PC-9 (cell line): ENCODE measurements at regions not wholly inside any gene's neighbourhood (a gene's known extent, or its start where the extent isn't known, plus 50 kb on each side); places are given as distances from the start of the nearest gene placed in this dataset.

Experiments used
- CTCF ChIP-seq: fragments of 200-600 bp; sonication (generic); conservative IDR thresholded peaks from 2 replicates; pipeline ENCODE4 v1.6.1; 2017; ENCODE audit warnings: mixed run types, antibody characterized with exemption, mild to moderate bottlenecking, moderate library complexity
- EZH2 ChIP-seq: fragments of 200-600 bp; sonication (generic); IDR thresholded peaks from 2 replicates; pipeline ENCODE4 v1.8.0; 2017; ENCODE audit warnings: antibody characterized with exemption, low read depth

GRCh38 chr7:114110666-114111065, 191.9 kb upstream of the PPP1R3A start:
- TF ChIP-seq CTCF (no peak), EZH2 (no peak)
